ENCODE measurements at regions not wholly inside any gene's neighbourhood (a gene's known extent, or its start where the extent isn't known, plus 50 kb on each side); places are given as distances from the start of the nearest gene placed in this dataset.

DNA sequence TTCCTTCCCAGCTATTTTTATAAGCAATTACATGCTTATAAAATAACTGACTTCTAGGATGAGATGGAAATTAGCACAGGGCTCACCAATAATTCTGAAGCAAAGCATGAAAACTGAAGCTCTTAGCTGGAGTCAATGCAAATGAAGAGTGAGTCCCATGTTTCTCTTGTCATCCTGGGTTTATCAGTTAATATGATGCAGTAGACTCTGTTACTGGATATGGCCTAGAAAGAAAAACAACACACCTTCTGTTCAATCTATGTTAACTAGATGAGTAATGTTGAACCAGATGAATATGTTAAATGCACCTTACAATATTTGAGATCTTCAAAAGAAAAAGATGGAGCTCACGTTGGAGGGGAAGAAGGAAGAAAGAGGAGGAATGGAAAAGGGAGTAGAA is 229.4 kb downstream of the DUSP6 start:
- Histone ChIP-seq H3K9ac (ENCODE audit: low read length) (no peak overlapping the region), H3K9me3 (ENCODE audit: low read length) (no peaks in the 10 kb centered on the region), H2AFZ (ENCODE audit: low read depth, low read length) (no peak overlapping the region), H3F3A (ENCODE audit: insufficient read depth, low read length, poor library complexity, severe bottlenecking) (no peaks in the 10 kb centered on the region), H3K9me2 (ENCODE audit: insufficient read depth, low read length) (no peaks in the 10 kb centered on the region), H3K27ac (ENCODE audit: low read length) (no peak overlapping the region), H3K36me3 (ENCODE audit: insufficient read depth, low read length) (no peaks in the 10 kb centered on the region), H3K4me2 (ENCODE audit: low read length) (no peak overlapping the region), H3K27me3 (ENCODE audit: insufficient read depth, low read depth, low read length) (no peaks in the 10 kb centered on the region), H3K79me2 (replicated peaks; ENCODE audit: insufficient read depth, low read length) (no peaks in the 10 kb centered on the region), H4K20me1 (ENCODE audit: insufficient read depth) (no peaks in the 10 kb centered on the region), H3K4me3 (ENCODE audit: low read length) (no peak overlapping the region)
- TF ChIP-seq REST (IDR thresholded peaks at IDR 0.05; ENCODE audit: borderline replicate concordance) (no peak), RAD21 (conservative IDR thresholded peaks at IDR 0.05) (no peak), EZH2 (IDR thresholded peaks at IDR 0.05; ENCODE audit: borderline replicate concordance, insufficient read depth, low read length, poor library complexity, severe bottlenecking) (no peak), TAF1 (IDR thresholded peaks at IDR 0.05; ENCODE audit: low read depth) (no peak), EP300 (conservative IDR thresholded peaks at IDR 0.05; ENCODE audit: poor library complexity, severe bottlenecking) (no peak), CTCF (IDR thresholded peaks at IDR 0.05; ENCODE audit: poor library complexity, severe bottlenecking) (no peak), POLR2AphosphoS5 (IDR thresholded peaks at IDR 0.05) (no peak), SMC3 (conservative IDR thresholded peaks at IDR 0.05; ENCODE audit: poor library complexity) (no peak), MXI1 (conservative IDR thresholded peaks at IDR 0.05; ENCODE audit: poor library complexity, severe bottlenecking) (no peak)

- no peak overlapping the region for H3K4me3 ChIP-seq (ENCODE audit: low read length)
- H3K79me2 ChIP-seq (replicated peaks; ENCODE audit: insufficient read depth, low read length) = no peaks in the 10 kb centered on the region
- H3K27ac ChIP-seq (ENCODE audit: low read length) = no peak overlapping the region
- no peaks in the 10 kb centered on the region for H4K20me1 ChIP-seq (ENCODE audit: insufficient read depth)
- no peaks in the 10 kb centered on the region for H3K36me3 ChIP-seq (ENCODE audit: insufficient read depth, low read length)
- no peaks in the 10 kb centered on the region for H3K9me2 ChIP-seq (ENCODE audit: insufficient read depth, low read length)
- no peak overlapping the region for H3K4me2 ChIP-seq (ENCODE audit: low read length)
- no peaks in the 10 kb centered on the region for H3K9me3 ChIP-seq (ENCODE audit: low read length)
- H2AFZ ChIP-seq (ENCODE audit: low read depth, low read length) = no peak overlapping the region
- no peaks in the 10 kb centered on the region for H3F3A ChIP-seq (ENCODE audit: insufficient read depth, low read length, poor library complexity, severe bottlenecking)
- no peak overlapping the region for H3K9ac ChIP-seq (ENCODE audit: low read length)
- no peaks in the 10 kb centered on the region for H3K27me3 ChIP-seq (ENCODE audit: insufficient read depth, low read depth, low read length)
- TF ChIP-seq POLR2AphosphoS5 (IDR thresholded peaks at IDR 0.05) (no peak), SMC3 (conservative IDR thresholded peaks at IDR 0.05; ENCODE audit: poor library complexity) (no peak), CTCF (IDR thresholded peaks at IDR 0.05; ENCODE audit: poor library complexity, severe bottlenecking) (no peak), MXI1 (conservative IDR thresholded peaks at IDR 0.05; ENCODE audit: poor library complexity, severe bottlenecking) (no peak), REST (IDR thresholded peaks at IDR 0.05; ENCODE audit: borderline replicate concordance) (no peak), EP300 (conservative IDR thresholded peaks at IDR 0.05; ENCODE audit: poor library complexity, severe bottlenecking) (no peak), EZH2 (IDR thresholded peaks at IDR 0.05; ENCODE audit: borderline replicate concordance, insufficient read depth, low read length, poor library complexity, severe bottlenecking) (no peak), RAD21 (conservative IDR thresholded peaks at IDR 0.05) (no peak), TAF1 (IDR thresholded peaks at IDR 0.05; ENCODE audit: low read depth) (no peak)
Measured at GRCh38 chr12:89117448-89118034, 234.8 kb downstream of the DUSP6 start.
